ENCODE measurements at regions not wholly inside any gene's neighbourhood (a gene's known extent, or its start where the extent isn't known, plus 50 kb on each side); places are given as distances from the start of the nearest gene placed in this dataset.

DNA sequence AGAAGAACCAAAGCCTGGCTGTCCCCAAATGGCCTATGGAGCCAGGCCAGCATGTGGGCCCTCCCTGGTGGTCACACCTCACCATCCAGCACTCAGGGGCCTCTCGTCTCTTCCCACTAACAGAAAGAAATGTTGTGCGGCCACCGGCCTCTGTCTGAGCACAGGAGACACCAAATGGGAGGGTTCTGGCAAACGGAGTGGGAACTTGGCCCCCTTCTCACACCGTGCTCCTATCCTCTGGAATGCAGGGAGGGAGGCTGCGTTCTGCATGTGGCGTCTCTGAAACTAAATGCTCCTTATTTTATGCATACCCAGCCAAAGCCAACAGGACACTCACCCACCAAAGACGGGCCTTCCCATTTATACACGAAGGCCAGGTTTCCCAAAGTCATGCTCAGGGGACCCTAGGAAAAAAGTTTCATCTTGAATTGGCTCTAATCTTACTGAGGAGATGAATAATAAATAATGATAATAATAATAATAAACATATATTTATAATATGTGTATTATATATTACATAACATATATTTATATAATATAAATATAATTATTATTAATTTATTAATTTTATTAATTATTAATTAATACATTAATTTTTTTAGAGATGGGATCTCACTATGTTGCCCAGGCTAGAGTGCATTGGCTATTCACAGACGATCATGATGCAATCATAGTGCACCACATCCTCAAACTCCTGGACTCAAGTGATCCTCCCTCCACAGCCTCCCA lies 102.4 kb downstream of the FOXF2 start:
- TF ChIP-seq, protein P1, sequence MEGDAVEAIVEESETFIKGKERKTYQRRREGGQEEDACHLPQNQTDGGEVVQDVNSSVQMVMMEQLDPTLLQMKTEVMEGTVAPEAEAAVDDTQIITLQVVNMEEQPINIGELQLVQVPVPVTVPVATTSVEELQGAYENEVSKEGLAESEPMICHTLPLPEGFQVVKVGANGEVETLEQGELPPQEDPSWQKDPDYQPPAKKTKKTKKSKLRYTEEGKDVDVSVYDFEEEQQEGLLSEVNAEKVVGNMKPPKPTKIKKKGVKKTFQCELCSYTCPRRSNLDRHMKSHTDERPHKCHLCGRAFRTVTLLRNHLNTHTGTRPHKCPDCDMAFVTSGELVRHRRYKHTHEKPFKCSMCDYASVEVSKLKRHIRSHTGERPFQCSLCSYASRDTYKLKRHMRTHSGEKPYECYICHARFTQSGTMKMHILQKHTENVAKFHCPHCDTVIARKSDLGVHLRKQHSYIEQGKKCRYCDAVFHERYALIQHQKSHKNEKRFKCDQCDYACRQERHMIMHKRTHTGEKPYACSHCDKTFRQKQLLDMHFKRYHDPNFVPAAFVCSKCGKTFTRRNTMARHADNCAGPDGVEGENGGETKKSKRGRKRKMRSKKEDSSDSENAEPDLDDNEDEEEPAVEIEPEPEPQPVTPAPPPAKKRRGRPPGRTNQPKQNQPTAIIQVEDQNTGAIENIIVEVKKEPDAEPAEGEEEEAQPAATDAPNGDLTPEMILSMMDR (IDR thresholded peaks at IDR 0.05; ENCODE audit: low read depth, low read length), result no peak
- Histone ChIP-seq H3K4me1 (ENCODE audit: low read depth) (no peaks in the 10 kb centered on the region), H3K27me3 (no peaks in the 10 kb centered on the region), H3K4me3 (no peak overlapping the region), H3K27ac (no peak overlapping the region), H3K9me3 (ENCODE audit: low read depth) (no peaks in the 10 kb centered on the region), H3K36me3 (no peaks in the 10 kb centered on the region)
- no peak for DNase-seq (ENCODE audit: low read depth in 1 of 2, low spot score in 1 of 2)

DNA sequence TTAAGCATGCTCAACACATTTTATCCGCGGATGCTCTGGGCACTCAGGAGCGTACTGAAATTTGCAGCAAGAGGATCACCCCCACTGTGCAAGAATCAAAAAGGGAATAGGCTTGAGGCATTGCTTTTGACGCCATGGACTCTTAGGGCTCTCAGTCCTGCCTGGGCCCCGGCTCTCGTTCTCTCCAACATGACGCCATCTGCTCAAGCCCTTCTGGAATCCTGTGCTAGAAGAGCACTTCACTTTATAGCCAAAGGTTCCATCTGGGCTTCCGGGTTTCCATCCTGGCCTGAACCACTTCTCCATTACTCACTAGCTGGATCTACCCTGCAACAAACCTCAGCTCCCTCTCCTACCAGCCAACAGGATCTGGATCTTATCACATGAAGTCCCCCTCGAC lies 105.3 kb downstream of the FOXF2 start:
- no peak overlapping the region for H3K4me3 ChIP-seq
- no peaks in the 10 kb centered on the region for H3K9me3 ChIP-seq (ENCODE audit: low read depth)
- no peaks in the 10 kb centered on the region for H3K4me1 ChIP-seq (ENCODE audit: low read depth)
- H3K27me3 ChIP-seq, result no peaks in the 10 kb centered on the region
- no peak overlapping the region for H3K27ac ChIP-seq
- TF ChIP-seq, protein P1 (IDR thresholded peaks at IDR 0.05; ENCODE audit: low read depth, low read length), result no peak
- no peaks in the 10 kb centered on the region for H3K36me3 ChIP-seq
- DNase-seq (ENCODE audit: low read depth in 1 of 2, low spot score in 1 of 2), result no peak

DNA sequence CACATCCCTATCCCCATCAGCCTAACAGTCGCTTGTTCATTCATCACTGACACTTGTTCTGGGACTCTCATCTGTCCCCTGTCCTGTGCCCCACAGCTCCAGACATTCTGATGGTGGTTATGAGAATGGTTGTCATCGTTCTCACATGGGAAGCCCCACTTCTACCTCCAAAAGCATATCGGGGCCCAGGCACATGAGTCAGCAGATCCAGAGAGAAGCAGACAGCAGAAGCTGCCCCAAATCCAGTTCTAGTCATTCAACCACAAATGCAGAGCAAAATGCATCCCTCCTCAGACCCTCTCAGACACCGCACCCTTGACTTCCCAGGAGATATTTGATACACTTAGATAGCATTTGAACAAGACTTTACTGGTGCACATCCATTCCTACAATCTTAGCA lies 106.0 kb downstream of the FOXF2 start:
- no peak for DNase-seq (ENCODE audit: low read depth in 1 of 2, low spot score in 1 of 2)
- TF ChIP-seq, protein P1 (IDR thresholded peaks at IDR 0.05; ENCODE audit: low read depth, low read length), result no peak

DNA sequence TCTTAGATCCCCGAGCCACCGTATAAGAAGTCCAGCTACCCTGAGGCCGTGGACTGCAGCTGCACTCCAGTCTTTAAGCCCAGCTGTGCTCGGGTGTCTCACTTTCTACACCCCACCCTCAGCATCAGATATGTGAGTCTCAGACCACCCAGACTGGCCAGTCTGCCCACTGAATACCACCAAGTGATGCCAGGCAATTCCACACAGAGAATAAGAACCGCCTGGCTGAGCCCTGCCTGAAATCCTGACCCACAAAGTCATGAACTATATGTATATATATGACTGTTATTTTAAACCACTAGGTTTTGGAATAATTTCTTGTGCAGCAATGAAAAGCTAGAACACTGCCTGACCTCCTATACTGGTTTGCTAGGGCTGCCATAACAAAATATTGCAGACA lies 106.7 kb downstream of the FOXF2 start:
- no peak overlapping the region for H3K27ac ChIP-seq
- H3K4me1 ChIP-seq (ENCODE audit: low read depth), result no peaks in the 10 kb centered on the region
- no peak overlapping the region for H3K4me3 ChIP-seq
- TF ChIP-seq, protein P1 (IDR thresholded peaks at IDR 0.05; ENCODE audit: low read depth, low read length), result no peak
- no peaks in the 10 kb centered on the region for H3K9me3 ChIP-seq (ENCODE audit: low read depth)
- H3K36me3 ChIP-seq, result no peaks in the 10 kb centered on the region
- DNase-seq (ENCODE audit: low read depth in 1 of 2, low spot score in 1 of 2), result no peak
- no peaks in the 10 kb centered on the region for H3K27me3 ChIP-seq

More for the DNA sequence above, 106.0 kb downstream of the FOXF2 start:
- Histone ChIP-seq H3K4me1 (ENCODE audit: low read depth) (no peaks in the 10 kb centered on the region), H3K27me3 (no peaks in the 10 kb centered on the region), H3K9me3 (ENCODE audit: low read depth) (no peaks in the 10 kb centered on the region), H3K36me3 (no peaks in the 10 kb centered on the region), H3K4me3 (no peak overlapping the region), H3K27ac (no peak overlapping the region)

DNA sequence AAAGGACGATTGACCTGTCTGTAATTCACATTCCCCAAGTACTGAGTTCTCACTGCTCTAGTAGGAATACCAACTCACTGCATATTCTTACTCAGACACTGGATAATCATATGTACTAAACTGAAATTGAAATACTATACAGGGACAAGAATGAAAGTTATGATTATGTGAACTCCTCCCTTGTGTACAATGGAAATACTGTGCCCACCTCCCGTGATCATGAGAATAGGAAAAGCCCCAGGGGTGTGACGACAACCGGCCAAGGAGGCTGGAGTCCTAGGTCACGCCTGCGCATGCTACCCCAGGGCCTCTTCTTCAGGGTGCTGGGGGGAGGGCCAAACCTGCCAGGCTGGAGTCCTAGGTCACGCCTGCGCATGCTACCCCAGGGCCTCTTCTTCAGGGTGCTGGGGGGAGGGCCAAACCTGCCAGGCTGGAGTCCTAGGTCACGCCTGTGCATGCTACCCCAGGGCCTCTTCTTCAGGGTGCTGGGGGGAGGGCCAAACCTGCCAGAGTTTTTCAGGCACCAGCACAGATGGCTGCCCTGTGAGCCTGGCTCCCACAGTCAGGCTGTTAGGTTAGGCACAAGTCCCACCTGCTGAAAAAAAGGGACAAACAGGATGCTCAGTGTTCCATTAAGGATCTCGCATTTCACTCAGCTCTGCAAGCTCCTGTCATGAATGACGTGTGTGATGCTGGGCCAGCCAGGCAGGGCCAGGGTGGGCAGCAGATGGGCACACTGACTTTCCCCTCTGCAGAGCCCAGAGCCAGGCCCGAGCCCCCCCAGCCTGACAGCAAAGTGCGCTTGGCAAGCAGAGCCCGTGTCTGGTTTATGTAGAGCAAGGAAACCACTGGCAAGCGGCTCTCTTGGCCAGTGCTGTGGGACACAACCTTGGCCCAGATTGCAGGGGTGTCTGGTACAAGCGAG lies 107.7 kb downstream of the FOXF2 start:
- TF ChIP-seq, protein P1 (IDR thresholded peaks at IDR 0.05; ENCODE audit: low read depth, low read length), result no peak
- no peak overlapping the region for H3K27ac ChIP-seq
- no peaks in the 10 kb centered on the region for H3K4me1 ChIP-seq (ENCODE audit: low read depth)
- no peaks in the 10 kb centered on the region for H3K36me3 ChIP-seq
- no peaks in the 10 kb centered on the region for H3K9me3 ChIP-seq (ENCODE audit: low read depth)
- H3K27me3 ChIP-seq, result no peaks in the 10 kb centered on the region
- no peak overlapping the region for H3K4me3 ChIP-seq
- DNase-seq (ENCODE audit: low read depth in 1 of 2, low spot score in 1 of 2), result no peak

Measured in cardiac muscle cell (in vitro differentiated cells and primary cell).